ENCODE measurements at regions not wholly inside any gene's neighbourhood (a gene's known extent, or its start where the extent isn't known, plus 50 kb on each side); places are given as distances from the start of the nearest gene placed in this dataset.

- TF ChIP-seq PHTF2 (CRISPR knock-in tag; IDR thresholded peaks at IDR 0.05) (no peak), SIN3A (IDR thresholded peaks at IDR 0.05; ENCODE audit: borderline replicate concordance in 2 of 2, control insufficient read depth in 1 of 2, low read depth in 2 of 2, low read length in 2 of 2) (no peak), CTCF (IDR thresholded peaks at IDR 0.05 in 2 of 3, conservative IDR thresholded peaks at IDR 0.05 in 1 of 3; ENCODE audit: insufficient read depth in 2 of 3, low read depth in 1 of 3, low read length in 3 of 3) (no peak)
Observed at GRCh38 chr13:37443538-37443937, 155.0 kb downstream of the POSTN start.
